GM23338 (cell line): ENCODE measurements at regions not wholly inside any gene's neighbourhood (a gene's known extent, or its start where the extent isn't known, plus 50 kb on each side); places are given as distances from the start of the nearest gene placed in this dataset.
A peak's percentile ranks its signal among the peaks of the same experiment; 100 is the strongest.

Source experiments
- ATAC-seq: fragments of 200-7000 bp; cut with Tn5 transposase; 3 replicates; pipeline ENCODE4 v1.9.1; 2020
- DNase-seq: peaks from one replicate; pipeline ENCODE4 v3.0.0-alpha.2; 2015; ENCODE audit warnings: low spot score
- H2AFZ ChIP-seq: fragments of 200-600 bp; sonication (generic); 2 replicates; pipeline ENCODE4 v1.8.0; 2016; ENCODE audit warnings: antibody characterized with exemption, mild to moderate bottlenecking, moderate library complexity
- H3F3A ChIP-seq: fragments of 200-600 bp; sonication (generic); replicated peaks from 2 replicates; pipeline ENCODE4 v1.8.0; 2017; ENCODE audit warnings: antibody characterized with exemption, mixed run types, low read depth
- H3K27ac ChIP-seq: fragments of 200-600 bp; sonication (generic); 2 replicates; pipeline ENCODE4 v1.6.1; 2016; ENCODE audit warnings: low read depth
- H3K27me3 ChIP-seq: fragments of 200-600 bp; sonication (generic); 2 replicates; pipeline ENCODE4 v1.8.0; 2016; ENCODE audit warnings: mild to moderate bottlenecking, mixed run types, moderate library complexity; ENCODE audit not compliant: insufficient read depth
- H3K36me3 ChIP-seq: fragments of 200-600 bp; sonication (generic); 2 replicates; pipeline ENCODE4 v1.8.0; 2016; ENCODE audit warnings: mild to moderate bottlenecking; ENCODE audit not compliant: insufficient read depth
- H3K4me1 ChIP-seq: fragments of 200-600 bp; sonication (generic); 2 replicates; pipeline ENCODE4 v1.8.0; 2016; ENCODE audit warnings: mild to moderate bottlenecking, moderate library complexity; ENCODE audit not compliant: insufficient read depth
- H3K4me2 ChIP-seq: fragments of 200-600 bp; sonication (generic); 2 replicates; pipeline ENCODE4 v1.7.1; 2017; ENCODE audit warnings: mixed run types
- H3K4me3 ChIP-seq: fragments of 200-600 bp; sonication (generic); 2 replicates; pipeline ENCODE4 v1.6.1; 2016; ENCODE audit warnings: mixed run types
- H3K79me2 ChIP-seq: fragments of 200-600 bp; sonication (generic); replicated peaks from 2 replicates; pipeline ENCODE4 v1.8.0; 2017; ENCODE audit warnings: mild to moderate bottlenecking; ENCODE audit not compliant: insufficient read depth
- H3K9me2 ChIP-seq: fragments of 200-600 bp; sonication (generic); 2 replicates; pipeline ENCODE4 v1.8.0; 2017; ENCODE audit not compliant: insufficient read depth
- H4K20me1 ChIP-seq: fragments of 200-600 bp; sonication (generic); replicated peaks from 2 replicates; pipeline ENCODE4 v1.8.0; 2017; ENCODE audit warnings: mild to moderate bottlenecking; ENCODE audit not compliant: insufficient read depth
- H3K27ac Mint-ChIP-seq: 2 replicates; pipeline ENCODE4 v1.8.0; 2020; ENCODE audit warnings: inconsistent platforms, mild to moderate bottlenecking, moderate library complexity, mixed read lengths
- H3K27me3 Mint-ChIP-seq: 3 replicates; pipeline ENCODE4 v1.8.0; 2022; ENCODE audit warnings: low read depth, mild to moderate bottlenecking, moderate library complexity, mixed read lengths, inconsistent platforms; ENCODE audit not compliant: insufficient read depth, poor library complexity
- H3K36me3 Mint-ChIP-seq: 3 replicates; pipeline ENCODE4 v1.8.0; 2021; ENCODE audit warnings: low read depth, mild to moderate bottlenecking, inconsistent platforms, moderate library complexity, mixed read lengths
- H3K4me1 Mint-ChIP-seq: 3 replicates; pipeline ENCODE4 v1.8.0; 2020; ENCODE audit warnings: mild to moderate bottlenecking, inconsistent platforms, mixed read lengths
- H3K4me3 Mint-ChIP-seq: 3 replicates; pipeline ENCODE4 v1.8.0; 2021; ENCODE audit warnings: moderate library complexity, mild to moderate bottlenecking, inconsistent platforms, mixed read lengths
- H3K9me3 Mint-ChIP-seq: 3 replicates; pipeline ENCODE4 v1.8.0; 2020; ENCODE audit warnings: moderate library complexity, mild to moderate bottlenecking, inconsistent platforms, mixed read lengths
- CTCF ChIP-seq, 2 experiments: fragments of 200-600 bp in 1 of 2; sonication (generic) in 1 of 2; conservative IDR thresholded peaks; 2 replicates each; pipeline versions ENCODE4 v1.5.1 to v1.6.1; 2016 to 2017; ENCODE audit warnings: antibody characterized with exemption in 2 of 2, low read depth in 2 of 2, mild to moderate bottlenecking in 2 of 2, moderate library complexity in 1 of 2
- ETS1 ChIP-seq: IDR thresholded peaks from 2 replicates; pipeline ENCODE4 v1.6.1; 2016; ENCODE audit warnings: antibody characterized with exemption
- JUNB ChIP-seq: IDR thresholded peaks from one replicate; pipeline ENCODE4 v1.6.1; 2016; ENCODE audit warnings: antibody characterized with exemption; ENCODE audit not compliant: unreplicated experiment
- NANOG ChIP-seq: IDR thresholded peaks from 2 replicates; pipeline ENCODE4 v1.6.1; 2016; ENCODE audit warnings: antibody characterized with exemption, borderline replicate concordance
- POLR2AphosphoS5 ChIP-seq: IDR thresholded peaks from 2 replicates; pipeline ENCODE4 v1.6.1; 2016; ENCODE audit warnings: antibody characterized with exemption, low read depth
- REST ChIP-seq: IDR thresholded peaks from one replicate; pipeline ENCODE4 v1.6.1; 2018; ENCODE audit warnings: antibody characterized with exemption; ENCODE audit not compliant: unreplicated experiment
- ZNF114 ChIP-seq: fragments of 250-450 bp; sonication (Bioruptor Pico); IDR thresholded peaks from 2 replicates; pipeline ENCODE4 v1.5.0; 2020; ENCODE audit warnings: mild to moderate bottlenecking, moderate library complexity
- ZNF462 ChIP-seq: fragments of 250-450 bp; sonication (Bioruptor Pico); IDR thresholded peaks from 2 replicates; pipeline ENCODE4 v1.5.0; 2020; ENCODE audit warnings: mild to moderate bottlenecking, moderate library complexity

GRCh38 chrX:56343219-56343618 is 111.1 kb downstream of the KLF8 start:
- Histone ChIP-seq H3K36me3 (no peaks in the 10 kb centered on the region), H2AFZ (no peak overlapping the region), H3K4me1 (no peaks in the 10 kb centered on the region), H3F3A (no peaks in the 10 kb centered on the region), H3K9me2 (no peaks in the 10 kb centered on the region), H4K20me1 (no peaks in the 10 kb centered on the region), H3K4me3 (no peak overlapping the region), H3K27ac (no peak overlapping the region), H3K27me3 (no peaks in the 10 kb centered on the region), H3K4me2 (no peak overlapping the region), H3K79me2 (no peaks in the 10 kb centered on the region)
- no peak overlapping the region for H3K4me3 Mint-ChIP-seq
- H3K36me3 Mint-ChIP-seq = peaks cover 2% of the 10 kb centered on the region; the same call in 1 of the 3 replicates
- ATAC-seq (no peak), DNase-seq (peak; percentile 16)
- peaks cover 37% of the 10 kb centered on the region for H3K9me3 Mint-ChIP-seq
- TF ChIP-seq ZNF114 (CRISPR knock-in tag) = no peak
- H3K27ac Mint-ChIP-seq = no peak overlapping the region
- H3K4me1 Mint-ChIP-seq = no peaks in the 10 kb centered on the region
- peaks cover 5% of the 10 kb centered on the region for H3K27me3 Mint-ChIP-seq

- no peaks in the 10 kb centered on the region for H3K4me1 Mint-ChIP-seq
Observed at GRCh38 chrX:56343664-56344063, 111.5 kb downstream of the KLF8 start.

More at GRCh38 chrX:56343664-56344063, 111.5 kb downstream of the KLF8 start:
- no peaks in the 10 kb centered on the region for H3K4me1 ChIP-seq
- no peak for DNase-seq
- Mint-ChIP-seq H3K36me3 (peaks cover 2% of the 10 kb centered on the region; the same call in 1 of the 3 replicates), H3K9me3 (peaks cover 36% of the 10 kb centered on the region), H3K4me3 (no peak overlapping the region), H3K27me3 (peaks cover 4% of the 10 kb centered on the region), H3K27ac (no peak overlapping the region)
- H3F3A ChIP-seq = no peaks in the 10 kb centered on the region
- no peak overlapping the region for H3K4me2 ChIP-seq
- no peaks in the 10 kb centered on the region for H3K9me2 ChIP-seq
- ATAC-seq = no peak
- no peak overlapping the region for H3K4me3 ChIP-seq
- H3K27ac ChIP-seq = no peak overlapping the region
- no peak overlapping the region for H2AFZ ChIP-seq
- no peaks in the 10 kb centered on the region for H3K79me2 ChIP-seq
- TF ChIP-seq POLR2AphosphoS5 = no peak
- no peak for TF ChIP-seq CTCF (conservative IDR thresholded peaks at IDR 0.05; ENCODE audit: low read depth in 2 of 2)
- TF ChIP-seq ETS1 = no peak
- no peak for TF ChIP-seq JUNB
- TF ChIP-seq NANOG = no peak
- no peak for TF ChIP-seq ZNF462 (CRISPR knock-in tag)
- TF ChIP-seq REST = no peak
- H4K20me1 ChIP-seq = no peaks in the 10 kb centered on the region
- H3K36me3 ChIP-seq = no peaks in the 10 kb centered on the region
- no peaks in the 10 kb centered on the region for H3K27me3 ChIP-seq
